CD4-positive, alpha-beta T cell treated with Interleukin-1 beta for 1 hour (primary cell): ENCODE measurements at regions not wholly inside any gene's neighbourhood (a gene's known extent, or its start where the extent isn't known, plus 50 kb on each side); places are given as distances from the start of the nearest gene placed in this dataset.

Source experiments
- DNase-seq, 2 donors: peaks; one replicate each; pipeline ENCODE4 v3.0.0-alpha.2; 2020 to 2022

GRCh38 chr17:15108992-15109391, 156.1 kb downstream of the PMP22 start:
- DNase-seq, result no peak

- DNase-seq, result no peak
These were observed 158.6 kb downstream of the PMP22 start for GRCh38 chr17:15106540-15106939.

- DNase-seq, result no peak
These were observed 161.3 kb downstream of the PMP22 start for GRCh38 chr17:15103785-15104184.

- DNase-seq, result no peak
These were observed 164.0 kb downstream of the PMP22 start for GRCh38 chr17:15101175-15101574.

GRCh38 chr17:15096511-15096910, 168.6 kb downstream of the PMP22 start:
- DNase-seq, result no peak

- DNase-seq, result no peak
These were observed 169.2 kb downstream of the PMP22 start for GRCh38 chr17:15095935-15096334.

GRCh38 chr17:15092762-15093161, 172.4 kb downstream of the PMP22 start:
- DNase-seq, result no peak

GRCh38 chr17:15092261-15092660, 172.9 kb downstream of the PMP22 start:
- no peak for DNase-seq

- DNase-seq, result no peak
These were observed 173.3 kb downstream of the PMP22 start for GRCh38 chr17:15091825-15092224.

GRCh38 chr17:15090533-15090932, 174.6 kb downstream of the PMP22 start:
- no peak for DNase-seq

GRCh38 chr17:15087946-15088345, 177.2 kb downstream of the PMP22 start:
- DNase-seq, result no peak

- no peak for DNase-seq
These were observed 178.3 kb downstream of the PMP22 start for GRCh38 chr17:15086776-15087295.

GRCh38 chr17:15085890-15086677, 179.0 kb downstream of the PMP22 start:
- no peak for DNase-seq

GRCh38 chr17:15083225-15083624, 181.9 kb downstream of the PMP22 start:
- no peak for DNase-seq

- no peak for DNase-seq
These were observed 184.1 kb downstream of the PMP22 start for GRCh38 chr17:15081008-15081407.

GRCh38 chr17:15078570-15078969, 186.6 kb downstream of the PMP22 start:
- DNase-seq, result no peak

GRCh38 chr17:15076991-15077663, 188.0 kb downstream of the PMP22 start:
- DNase-seq, result no peak

- DNase-seq, result no peak
These were observed 213.2 kb downstream of the PMP22 start for GRCh38 chr17:15051933-15052332.

GRCh38 chr17:15049795-15050160, 215.3 kb downstream of the PMP22 start:
- DNase-seq, result no peak

- no peak for DNase-seq
These were observed 216.0 kb downstream of the PMP22 start for GRCh38 chr17:15048933-15049794.

- DNase-seq, result no peak
These were observed 216.7 kb downstream of the PMP22 start for GRCh38 chr17:15048381-15048780.

- DNase-seq, result no peak
These were observed 222.8 kb downstream of the PMP22 start for GRCh38 chr17:15042311-15042710.

GRCh38 chr17:15039366-15039765, 225.8 kb downstream of the PMP22 start:
- no peak for DNase-seq
